IMR-90 (cell line): ENCODE measurements at regions not wholly inside any gene's neighbourhood (a gene's known extent, or its start where the extent isn't known, plus 50 kb on each side); places are given as distances from the start of the nearest gene placed in this dataset.

Source experiments
- ATAC-seq: fragments of 200-7000 bp; cut with Tn5 transposase; 2 replicates; pipeline ENCODE4 v1.9.1; 2020; ENCODE audit warnings: low read depth, mild to moderate bottlenecking, moderate library complexity
- BruUV-seq: library from RNA; stranded (reverse); fragments of 400-500 nt; replicated peaks from 2 replicates; lab custom pipeline; 2021; lab: Mats Ljungman, UMichigan
- CTCF ChIA-PET: fragments of 300-600 bp; formaldehyde crosslinking; extraction: SDS; loops from one replicate; lab custom pipeline; 2021; ENCODE audit warnings: antibody characterized with exemption; lab: Yijun Ruan, JAX
- POLR2A ChIA-PET: fragments of 300-600 bp; sonication (Branson Sonifier 250); formaldehyde crosslinking; loops from one replicate; lab custom pipeline; 2022; ENCODE audit warnings: antibody characterized with exemption; ENCODE audit not compliant: unreplicated experiment; lab: Charles Lee
- DNase-seq: peaks from one replicate; pipeline ENCODE4 v3.0.0; 2013
- H2AFZ ChIP-seq: replicated peaks from 2 replicates; pipeline ENCODE3; 2013; ENCODE audit warnings: low read length, mild to moderate bottlenecking; ENCODE audit not compliant: poor library complexity
- H2AK5ac ChIP-seq: 2 replicates; pipeline ENCODE4 v1.6.1; 2013; ENCODE audit warnings: low read depth, low read length, inconsistent platforms
- H2AK9ac ChIP-seq: replicated peaks from 2 replicates; pipeline ENCODE3; 2013; ENCODE audit warnings: mild to moderate bottlenecking, low read depth, low read length, moderate library complexity; ENCODE audit not compliant: poor library complexity
- H2BK120ac ChIP-seq: 2 replicates; pipeline ENCODE4 v1.6.1; 2013; ENCODE audit warnings: low read depth, low read length, inconsistent platforms
- H2BK15ac ChIP-seq: 3 replicates; pipeline ENCODE4 v1.6.1; 2013; ENCODE audit warnings: low read depth, low read length, inconsistent platforms
- H2BK20ac ChIP-seq: 2 replicates; pipeline ENCODE4 v1.6.1; 2013; ENCODE audit warnings: low read depth, mild to moderate bottlenecking, inconsistent platforms, low read length, moderate library complexity
- H2BK5ac ChIP-seq: 2 replicates; pipeline ENCODE4 v1.6.1; 2013; ENCODE audit warnings: mild to moderate bottlenecking, low read depth, low read length, inconsistent platforms; ENCODE audit not compliant: poor library complexity, severe bottlenecking
- H3K14ac ChIP-seq: replicated peaks from 2 replicates; pipeline ENCODE4 v1.6.1; 2013; ENCODE audit warnings: low read depth, low read length, inconsistent platforms
- H3K18ac ChIP-seq: 2 replicates; pipeline ENCODE4 v1.6.1; 2013; ENCODE audit warnings: low read depth, low read length, control low read depth
- H3K23ac ChIP-seq: 2 replicates; pipeline ENCODE4 v1.6.1; 2013; ENCODE audit warnings: low read depth, low read length, inconsistent platforms
- H3K27ac ChIP-seq: 2 replicates; pipeline ENCODE4 v1.5.1; 2013; ENCODE audit warnings: mild to moderate bottlenecking, control low read depth, low read length; ENCODE audit not compliant: insufficient read depth
- H3K27me3 ChIP-seq: 2 replicates; pipeline ENCODE4 v1.6.1; 2013; ENCODE audit warnings: low read length; ENCODE audit not compliant: control insufficient read depth, insufficient read depth
- H3K36me3 ChIP-seq: 2 replicates; pipeline ENCODE4 v1.6.1; 2013; ENCODE audit warnings: low read length, mixed read lengths; ENCODE audit not compliant: control insufficient read depth, insufficient read depth
- H3K4ac ChIP-seq: 2 replicates; pipeline ENCODE4 v1.6.1; 2013; ENCODE audit warnings: low read depth, low read length, inconsistent platforms
- H3K4me1 ChIP-seq: 2 replicates; pipeline ENCODE4 v1.6.1; 2013; ENCODE audit warnings: low read length, mixed read lengths; ENCODE audit not compliant: control insufficient read depth, insufficient read depth
- H3K4me2 ChIP-seq: 2 replicates; pipeline ENCODE4 v1.6.1; 2013; ENCODE audit warnings: low read depth, mild to moderate bottlenecking, control low read depth, low read length, moderate library complexity
- H3K4me3 ChIP-seq: 2 replicates; pipeline ENCODE4 v1.5.1; 2013; ENCODE audit warnings: low read depth, mild to moderate bottlenecking, control low read depth, low read length, moderate library complexity; ENCODE audit not compliant: insufficient read depth
- H3K56ac ChIP-seq: 2 replicates; pipeline ENCODE4 v1.6.1; 2013; ENCODE audit warnings: low read length, inconsistent platforms; ENCODE audit not compliant: insufficient read depth; ENCODE audit errors: extremely low read depth
- H3K79me1 ChIP-seq, 2 experiments: 2 replicates each; pipeline ENCODE4 v1.6.1; 2013; ENCODE audit warnings: low read length in 2 of 2, inconsistent platforms in 1 of 2, low read depth in 1 of 2
- H3K9ac ChIP-seq: 2 replicates; pipeline ENCODE4 v1.6.1; 2013; ENCODE audit warnings: low read depth, low read length, control low read depth
- H3K9me1 ChIP-seq: 2 replicates; pipeline ENCODE4 v1.6.1; 2013; ENCODE audit warnings: low read length, inconsistent platforms; ENCODE audit not compliant: insufficient read depth
- H3K9me3 ChIP-seq: 2 replicates; pipeline ENCODE4 v1.6.1; 2013; ENCODE audit warnings: low read length; ENCODE audit not compliant: control insufficient read depth, insufficient read depth
- H4K20me1 ChIP-seq: 2 replicates; pipeline ENCODE4 v1.6.1; 2013; ENCODE audit warnings: low read length, inconsistent platforms; ENCODE audit not compliant: insufficient read depth
- H4K5ac ChIP-seq: 2 replicates; pipeline ENCODE4 v1.6.1; 2013; ENCODE audit warnings: mild to moderate bottlenecking, low read depth, low read length, control low read depth
- H4K8ac ChIP-seq, 2 experiments: 2 replicates each; pipeline ENCODE4 v1.6.1; 2013; ENCODE audit warnings: low read depth in 2 of 2, low read length in 2 of 2, control low read depth in 1 of 2, inconsistent platforms in 1 of 2
- H4K91ac ChIP-seq: 2 replicates; pipeline ENCODE4 v1.6.1; 2013; ENCODE audit warnings: low read depth, low read length, inconsistent platforms; ENCODE audit not compliant: insufficient read depth
- BHLHE40 ChIP-seq: fragments of 150-350 bp; IDR thresholded peaks from 2 replicates; pipeline ENCODE4 v1.6.1; 2016; ENCODE audit warnings: mild to moderate bottlenecking, low read depth, low read length
- FOS ChIP-seq: fragments of 150-350 bp; IDR thresholded peaks from 2 replicates; pipeline ENCODE4 v1.6.1; 2016; ENCODE audit warnings: low read depth, low read length
- MAFK ChIP-seq: IDR thresholded peaks from 2 replicates; pipeline ENCODE4 v1.6.1; 2012; ENCODE audit warnings: low read depth, low read length, improper control_type of control experiment
- WGBS, 2 experiments: methylation state at CpG; one replicate each; pipeline versions ENCODE4 v1.1.5 to v1.1.7; 2013; ENCODE audit warnings: missing lambda C conversion rate in 2 of 2; ENCODE audit not compliant: insufficient read length in 1 of 2; ENCODE audit errors: extremely low coverage in 2 of 2; 5-methylcytosine and 5-hydroxymethylcytosine counted together
- dilution Hi-C: fragments of 300-500 bp; cut with HindIII; formaldehyde crosslinking; loops from one replicate; pipeline ENCODE4 v1.14.3; 2018; ENCODE audit warnings: low sequenced_read_pairs; ENCODE audit not compliant: unreplicated experiment
- in situ Hi-C: fragments of 300-500 bp; cut with MboI; formaldehyde crosslinking; loops from 3 replicates; pipeline ENCODE4 v1.14.3; 2019; ENCODE audit warnings: low sequenced_read_pairs, inconsistent platforms, mixed read lengths
- intact Hi-C: fragments of 100-400 bp; cut with micrococcal nuclease; formaldehyde crosslinking; loops from 2 replicates; pipeline ENCODE4 v1.10.0; 2022

- no peaks in the 10 kb centered on the region for H3K79me1 ChIP-seq
- CTCF ChIA-PET: no interaction called here
- no peak overlapping the region for H2AK5ac ChIP-seq
- no peaks in the 10 kb centered on the region for H4K20me1 ChIP-seq
- peaks cover 33% of the 10 kb centered on the region for H3K9me3 ChIP-seq
- H3K9ac ChIP-seq: no peak overlapping the region
- BruUV-seq: no TSS peak
- no CpG with 5 or more reads among the region's 3 CpGs for WGBS, 2 experiments
- H2AFZ ChIP-seq: no peak overlapping the region
- in situ Hi-C loops (no loop called here), intact Hi-C loops (no loop called here), dilution Hi-C loops (no loop called here)
- H3K27me3 ChIP-seq: no peaks in the 10 kb centered on the region
- H3K23ac ChIP-seq: no peak overlapping the region
- H3K4me2 ChIP-seq: no peak overlapping the region
- ATAC-seq (no peak), DNase-seq (no peak)
- H3K18ac ChIP-seq: no peak overlapping the region
- H3K4me3 ChIP-seq: no peak overlapping the region
- no peak overlapping the region for H2BK20ac ChIP-seq
- POLR2A ChIA-PET: no interaction called here
- no peaks in the 10 kb centered on the region for H3K36me3 ChIP-seq
- peak overlapping the region; percentile 66 for H2BK5ac ChIP-seq
- H3K4ac ChIP-seq: no peak overlapping the region
- H2BK120ac ChIP-seq: no peak overlapping the region
- no peak for TF ChIP-seq FOS
- no peak for TF ChIP-seq BHLHE40
- no peak for TF ChIP-seq MAFK
- H2BK15ac ChIP-seq: no peak overlapping the region
- H3K56ac ChIP-seq: no peak overlapping the region
- H4K91ac ChIP-seq: no peak overlapping the region
- H4K5ac ChIP-seq: no peak overlapping the region
- no peak overlapping the region for H3K27ac ChIP-seq
- no peak overlapping the region for H2AK9ac ChIP-seq
- H3K9me1 ChIP-seq: no peaks in the 10 kb centered on the region
- no peaks in the 10 kb centered on the region for H3K4me1 ChIP-seq
- no peak overlapping the region for H4K8ac ChIP-seq
- H3K14ac ChIP-seq: no peak overlapping the region
These were observed 127.2 kb upstream of the SOX1 start for GRCh38 chr13:111939666-111940278.
